ENCODE measurements at regions not wholly inside any gene's neighbourhood (a gene's known extent, or its start where the extent isn't known, plus 50 kb on each side); places are given as distances from the start of the nearest gene placed in this dataset.

- TF ChIP-seq CHD4 (IDR thresholded peaks at IDR 0.05; ENCODE audit: borderline replicate concordance) = no peak
- TF ChIP-seq ESRRA (IDR thresholded peaks at IDR 0.05; ENCODE audit: borderline replicate concordance, low read length) = no peak
These were observed 362.7 kb downstream of the PTPRU start (continued) for GRCh38 chr1:29599071-29599470.

- TF ChIP-seq MAFK (IDR thresholded peaks at IDR 0.05; ENCODE audit: partially characterized antibody) = no peak
- TF ChIP-seq ZNF302 (CRISPR knock-in tag; IDR thresholded peaks at IDR 0.05) = no peak
- no peak for TF ChIP-seq HEYL (CRISPR knock-in tag; IDR thresholded peaks at IDR 0.05)
- TF ChIP-seq SREBF2 (IDR thresholded peaks at IDR 0.05) = no peak
- TF ChIP-seq PHF8 (IDR thresholded peaks at IDR 0.05; ENCODE audit: borderline replicate concordance, low read depth) = no peak
- TF ChIP-seq CHD2 (IDR thresholded peaks at IDR 0.05; ENCODE audit: low read length, partially characterized antibody) = no peak
- FAIRE-seq = no peak
- no peak overlapping the region for H3K4me2 ChIP-seq
- no peak for ATAC-seq
- no peaks in the 10 kb centered on the region for H3K4me1 ChIP-seq
- 38% methylated on average over 5 of the region's 5 CpGs for WGBS (ENCODE audit: missing lambda C conversion rate)
- ChIA-PET CTCF (interaction anchor here (0.6 kb wide), 1 partner anchor 270 kb away, joined by 5 read pairs; no protein-coding TSS in a partner anchor), POLR2A (no interaction called here)
- no peak overlapping the region for H3K27ac ChIP-seq
- no peak overlapping the region for H3K4me3 ChIP-seq
- no peak for DNase-seq (ENCODE audit: low read depth in 1 of 2, low spot score in 1 of 2)
- H3K9me3 ChIP-seq = no peaks in the 10 kb centered on the region
These were observed 361.5 kb downstream of the PTPRU start for GRCh38 chr1:29597861-29598260.

- WGBS (ENCODE audit: missing lambda C conversion rate) = 20% methylated on average over 4 of the region's 4 CpGs
- no peak overlapping the region for H3K27ac ChIP-seq
- H3K4me2 ChIP-seq = no peak overlapping the region
- ChIA-PET CTCF (no interaction called here), POLR2A (no interaction called here)
- H3K4me3 ChIP-seq = no peak overlapping the region
- ATAC-seq (peak in 1 of 2 experiments; percentile 19; a peak in 1 of 6 replicates), DNase-seq (ENCODE audit: low read depth in 1 of 2, low spot score in 1 of 2) (no peak), FAIRE-seq (no peak)
- no peaks in the 10 kb centered on the region for H3K9me3 ChIP-seq
- no peak for TF ChIP-seq FOSL2 (IDR thresholded peaks at IDR 0.05)
- TF ChIP-seq FOSL2 (CRISPR knock-in tag; IDR thresholded peaks at IDR 0.05) = no peak
- no peak for TF ChIP-seq ZNF302 (CRISPR knock-in tag; IDR thresholded peaks at IDR 0.05)
- TF ChIP-seq CEBPB (IDR thresholded peaks at IDR 0.05) = no peak
- no peak for TF ChIP-seq ZC3H11A (IDR thresholded peaks at IDR 0.05)
- TF ChIP-seq, protein P1, sequence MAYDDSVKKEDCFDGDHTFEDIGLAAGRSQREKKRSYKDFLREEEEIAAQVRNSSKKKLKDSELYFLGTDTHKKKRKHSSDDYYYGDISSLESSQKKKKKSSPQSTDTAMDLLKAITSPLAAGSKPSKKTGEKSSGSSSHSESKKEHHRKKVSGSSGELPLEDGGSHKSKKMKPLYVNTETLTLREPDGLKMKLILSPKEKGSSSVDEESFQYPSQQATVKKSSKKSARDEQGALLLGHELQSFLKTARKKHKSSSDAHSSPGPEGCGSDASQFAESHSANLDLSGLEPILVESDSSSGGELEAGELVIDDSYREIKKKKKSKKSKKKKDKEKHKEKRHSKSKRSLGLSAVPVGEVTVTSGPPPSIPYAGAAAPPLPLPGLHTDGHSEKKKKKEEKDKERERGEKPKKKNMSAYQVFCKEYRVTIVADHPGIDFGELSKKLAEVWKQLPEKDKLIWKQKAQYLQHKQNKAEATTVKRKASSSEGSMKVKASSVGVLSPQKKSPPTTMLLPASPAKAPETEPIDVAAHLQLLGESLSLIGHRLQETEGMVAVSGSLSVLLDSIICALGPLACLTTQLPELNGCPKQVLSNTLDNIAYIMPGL (CRISPR knock-in tag; IDR thresholded peaks at IDR 0.05; ENCODE audit: borderline replicate concordance) = no peak
- TF ChIP-seq NFE2L2 (conservative IDR thresholded peaks at IDR 0.05; ENCODE audit: low read length) = no peak
- no peak for TF ChIP-seq HEYL (CRISPR knock-in tag; IDR thresholded peaks at IDR 0.05)
- no peak for TF ChIP-seq JUN (IDR thresholded peaks at IDR 0.05)
- no peak for TF ChIP-seq BCL3 (IDR thresholded peaks at IDR 0.05)
- no peak for TF ChIP-seq RARB (CRISPR knock-in tag; IDR thresholded peaks at IDR 0.05)
- TF ChIP-seq, protein P2, sequence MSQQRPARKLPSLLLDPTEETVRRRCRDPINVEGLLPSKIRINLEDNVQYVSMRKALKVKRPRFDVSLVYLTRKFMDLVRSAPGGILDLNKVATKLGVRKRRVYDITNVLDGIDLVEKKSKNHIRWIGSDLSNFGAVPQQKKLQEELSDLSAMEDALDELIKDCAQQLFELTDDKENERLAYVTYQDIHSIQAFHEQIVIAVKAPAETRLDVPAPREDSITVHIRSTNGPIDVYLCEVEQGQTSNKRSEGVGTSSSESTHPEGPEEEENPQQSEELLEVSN (IDR thresholded peaks at IDR 0.05; ENCODE audit: borderline replicate concordance, low read depth) = no peak
- TF ChIP-seq CTCF (IDR thresholded peaks at IDR 0.05) = no peak
- no peaks in the 10 kb centered on the region for H3K4me1 ChIP-seq
These were observed 357.5 kb downstream of the PTPRU start for GRCh38 chr1:29593601-29594382.
